ENCODE measurements at regions not wholly inside any gene's neighbourhood (a gene's known extent, or its start where the extent isn't known, plus 50 kb on each side); places are given as distances from the start of the nearest gene placed in this dataset.

GRCh38 chr20:57977569-57977968 lies 250.9 kb downstream of the ANKRD60 start:
- POLR2A ChIA-PET = no interaction called here
- Histone ChIP-seq H3K4me1 (no peaks in the 10 kb centered on the region), H3K9me3 (no peaks in the 10 kb centered on the region), H3K27me3 (replicated peaks; ENCODE audit: control insufficient read depth, insufficient read depth, low read length) (no peaks in the 10 kb centered on the region), H3K4me3 (ENCODE audit: low read depth, low read length) (no peak overlapping the region), H3K36me3 (ENCODE audit: control insufficient read depth, insufficient read depth, low read length) (no peaks in the 10 kb centered on the region)
- DNase-seq = no peak
- no peaks in the 10 kb centered on the region for H3K36me3 Mint-ChIP-seq (ENCODE audit: insufficient read depth, unreplicated experiment)
- no peak overlapping the region for H3K27ac Mint-ChIP-seq (ENCODE audit: unreplicated experiment)
- CTCF ChIA-PET = interaction anchor here (0.6 to 0.7 kb wide), 2 partner anchors 37 to 955 kb away, joined by 3 read pairs; no protein-coding TSS in a partner anchor
- no peaks in the 10 kb centered on the region for H3K4me1 Mint-ChIP-seq (ENCODE audit: low read depth, unreplicated experiment)
- intact Hi-C loops (cut with micrococcal nuclease; ENCODE audit: unreplicated experiment) = no loop called here
- peaks cover 16% of the 10 kb centered on the region for H3K27me3 Mint-ChIP-seq (ENCODE audit: insufficient read depth, unreplicated experiment)
- H3K9me3 Mint-ChIP-seq (ENCODE audit: unreplicated experiment) = peaks cover 13% of the 10 kb centered on the region
- no peak for TF ChIP-seq CTCF (IDR thresholded peaks at IDR 0.05; ENCODE audit: insufficient read depth in 1 of 2, low read depth in 1 of 2, low read length in 1 of 2, severe bottlenecking in 1 of 2, unreplicated experiment in 1 of 2)
- no peak overlapping the region for H3K4me3 Mint-ChIP-seq (ENCODE audit: unreplicated experiment)
- no TSS peak for BruUV-seq (replicated peaks)

GRCh38 chr20:57977141-57977540 lies 251.3 kb downstream of the ANKRD60 start:
- BruUV-seq (replicated peaks) = no TSS peak
- no peaks in the 10 kb centered on the region for H3K36me3 Mint-ChIP-seq (ENCODE audit: insufficient read depth, unreplicated experiment)
- DNase-seq = no peak
- no peak overlapping the region for H3K4me3 Mint-ChIP-seq (ENCODE audit: unreplicated experiment)
- Histone ChIP-seq H3K36me3 (ENCODE audit: control insufficient read depth, insufficient read depth, low read length) (no peaks in the 10 kb centered on the region), H3K4me3 (ENCODE audit: low read depth, low read length) (no peak overlapping the region), H3K9me3 (no peaks in the 10 kb centered on the region), H3K4me1 (no peaks in the 10 kb centered on the region), H3K27me3 (replicated peaks; ENCODE audit: control insufficient read depth, insufficient read depth, low read length) (no peaks in the 10 kb centered on the region)
- H3K4me1 Mint-ChIP-seq (ENCODE audit: low read depth, unreplicated experiment) = no peaks in the 10 kb centered on the region
- H3K27ac Mint-ChIP-seq (ENCODE audit: unreplicated experiment) = no peak overlapping the region
- intact Hi-C loops (cut with micrococcal nuclease; ENCODE audit: unreplicated experiment) = no loop called here
- ChIA-PET POLR2A (no interaction called here), CTCF (interaction anchor here (0.6 kb wide), 1 partner anchor 38 kb away, joined by 3 read pairs; no protein-coding TSS in a partner anchor)
- peaks cover 12% of the 10 kb centered on the region for H3K27me3 Mint-ChIP-seq (ENCODE audit: insufficient read depth, unreplicated experiment)
- H3K9me3 Mint-ChIP-seq (ENCODE audit: unreplicated experiment) = peaks cover 13% of the 10 kb centered on the region
- no peak for TF ChIP-seq CTCF (IDR thresholded peaks at IDR 0.05; ENCODE audit: insufficient read depth in 1 of 2, low read depth in 1 of 2, low read length in 1 of 2, severe bottlenecking in 1 of 2, unreplicated experiment in 1 of 2)

- intact Hi-C loops (cut with micrococcal nuclease; ENCODE audit: unreplicated experiment) = no loop called here
- CTCF ChIA-PET = no interaction called here
- Histone ChIP-seq H3K4me3 (ENCODE audit: low read depth, low read length) (no peak overlapping the region), H3K27me3 (replicated peaks; ENCODE audit: control insufficient read depth, insufficient read depth, low read length) (no peaks in the 10 kb centered on the region; the same call in 1 of the 2 replicates), H3K4me1 (no peaks in the 10 kb centered on the region), H3K36me3 (ENCODE audit: control insufficient read depth, insufficient read depth, low read length) (no peaks in the 10 kb centered on the region), H3K9me3 (no peaks in the 10 kb centered on the region)
- POLR2A ChIA-PET = no interaction called here
- Mint-ChIP-seq H3K4me3 (ENCODE audit: unreplicated experiment) (no peak overlapping the region), H3K36me3 (ENCODE audit: insufficient read depth, unreplicated experiment) (no peaks in the 10 kb centered on the region), H3K9me3 (ENCODE audit: unreplicated experiment) (peaks cover 13% of the 10 kb centered on the region), H3K27ac (ENCODE audit: unreplicated experiment) (no peak overlapping the region), H3K27me3 (ENCODE audit: insufficient read depth, unreplicated experiment) (peaks cover 5% of the 10 kb centered on the region), H3K4me1 (ENCODE audit: low read depth, unreplicated experiment) (no peaks in the 10 kb centered on the region)
- TF ChIP-seq CTCF (IDR thresholded peaks at IDR 0.05; ENCODE audit: insufficient read depth in 1 of 2, low read depth in 1 of 2, low read length in 1 of 2, severe bottlenecking in 1 of 2, unreplicated experiment in 1 of 2) = no peak
- no peak for DNase-seq
- no TSS peak for BruUV-seq (replicated peaks)
Measured at GRCh38 chr20:57974863-57975262, 253.6 kb downstream of the ANKRD60 start.
